ENCODE measurements at regions not wholly inside any gene's neighbourhood (a gene's known extent, or its start where the extent isn't known, plus 50 kb on each side); places are given as distances from the start of the nearest gene placed in this dataset.

GRCh38 chr14:22185191-22185590 lies 403.8 kb downstream of the DAD1 start:
- H3K4me3 ChIP-seq (ENCODE audit: low read depth, low read length) = no peak overlapping the region
- no peak overlapping the region for H3K4me2 ChIP-seq (ENCODE audit: low read length)
- no peak overlapping the region for H3K27ac ChIP-seq
- H3K27me3 ChIP-seq (ENCODE audit: control insufficient read depth, insufficient read depth, low read length) = no peaks in the 10 kb centered on the region
- no peaks in the 10 kb centered on the region for H3K9me3 ChIP-seq (ENCODE audit: control insufficient read depth, low read length)
- H3K79me2 ChIP-seq = no peaks in the 10 kb centered on the region
- no peak overlapping the region for H3K9ac ChIP-seq
- no peaks in the 10 kb centered on the region for H3K4me1 ChIP-seq
- H2AFZ ChIP-seq = no peak overlapping the region
- H3K36me3 ChIP-seq (ENCODE audit: control insufficient read depth, insufficient read depth, low read length) = no peaks in the 10 kb centered on the region
- no peak for TF ChIP-seq CTCF (IDR thresholded peaks at IDR 0.05)

GRCh38 chr14:22184830-22185168 lies 404.2 kb downstream of the DAD1 start:
- Histone ChIP-seq H3K4me2 (ENCODE audit: low read length) (no peak overlapping the region), H3K36me3 (ENCODE audit: control insufficient read depth, insufficient read depth, low read length) (no peaks in the 10 kb centered on the region), H3K9ac (no peak overlapping the region), H3K27ac (no peak overlapping the region), H2AFZ (no peak overlapping the region), H3K79me2 (no peaks in the 10 kb centered on the region), H3K4me3 (ENCODE audit: low read depth, low read length) (no peak overlapping the region), H3K9me3 (ENCODE audit: control insufficient read depth, low read length) (no peaks in the 10 kb centered on the region), H3K4me1 (no peaks in the 10 kb centered on the region), H3K27me3 (ENCODE audit: control insufficient read depth, insufficient read depth, low read length) (no peaks in the 10 kb centered on the region)
- no peak for TF ChIP-seq CTCF (IDR thresholded peaks at IDR 0.05)

- Histone ChIP-seq H3K36me3 (ENCODE audit: control insufficient read depth, insufficient read depth, low read length) (no peaks in the 10 kb centered on the region), H3K9me3 (ENCODE audit: control insufficient read depth, low read length) (no peaks in the 10 kb centered on the region), H2AFZ (no peak overlapping the region), H3K27me3 (ENCODE audit: control insufficient read depth, insufficient read depth, low read length) (no peaks in the 10 kb centered on the region), H3K4me2 (ENCODE audit: low read length) (no peak overlapping the region), H3K79me2 (no peaks in the 10 kb centered on the region), H3K4me1 (no peaks in the 10 kb centered on the region), H3K4me3 (ENCODE audit: low read depth, low read length) (no peak overlapping the region), H3K27ac (no peak overlapping the region), H3K9ac (no peak overlapping the region)
- TF ChIP-seq CTCF (IDR thresholded peaks at IDR 0.05) = no peak
Measured at GRCh38 chr14:22184157-22184829, 404.7 kb downstream of the DAD1 start.

- Histone ChIP-seq H3K9ac (no peak overlapping the region), H3K27me3 (ENCODE audit: control insufficient read depth, insufficient read depth, low read length) (no peaks in the 10 kb centered on the region), H3K4me2 (ENCODE audit: low read length) (no peak overlapping the region), H3K4me1 (no peaks in the 10 kb centered on the region), H3K4me3 (ENCODE audit: low read depth, low read length) (no peak overlapping the region), H3K27ac (no peak overlapping the region), H3K36me3 (ENCODE audit: control insufficient read depth, insufficient read depth, low read length) (no peaks in the 10 kb centered on the region), H2AFZ (no peak overlapping the region), H3K79me2 (no peaks in the 10 kb centered on the region), H3K9me3 (ENCODE audit: control insufficient read depth, low read length) (no peaks in the 10 kb centered on the region)
- TF ChIP-seq CTCF (IDR thresholded peaks at IDR 0.05) = no peak
Measured at GRCh38 chr14:22180045-22180444, 409.0 kb downstream of the DAD1 start.

GRCh38 chr14:22179190-22179589 lies 409.8 kb downstream of the DAD1 start:
- Histone ChIP-seq H3K9ac (no peak overlapping the region), H3K27ac (no peak overlapping the region), H2AFZ (no peak overlapping the region), H3K36me3 (ENCODE audit: control insufficient read depth, insufficient read depth, low read length) (no peaks in the 10 kb centered on the region), H3K79me2 (no peaks in the 10 kb centered on the region), H3K4me3 (ENCODE audit: low read depth, low read length) (no peak overlapping the region), H3K9me3 (ENCODE audit: control insufficient read depth, low read length) (no peaks in the 10 kb centered on the region), H3K4me1 (no peaks in the 10 kb centered on the region), H3K27me3 (ENCODE audit: control insufficient read depth, insufficient read depth, low read length) (no peaks in the 10 kb centered on the region), H3K4me2 (ENCODE audit: low read length) (no peak overlapping the region)
- TF ChIP-seq CTCF (IDR thresholded peaks at IDR 0.05) = no peak
